ENCODE measurements at regions not wholly inside any gene's neighbourhood (a gene's known extent, or its start where the extent isn't known, plus 50 kb on each side); places are given as distances from the start of the nearest gene placed in this dataset.

DNA sequence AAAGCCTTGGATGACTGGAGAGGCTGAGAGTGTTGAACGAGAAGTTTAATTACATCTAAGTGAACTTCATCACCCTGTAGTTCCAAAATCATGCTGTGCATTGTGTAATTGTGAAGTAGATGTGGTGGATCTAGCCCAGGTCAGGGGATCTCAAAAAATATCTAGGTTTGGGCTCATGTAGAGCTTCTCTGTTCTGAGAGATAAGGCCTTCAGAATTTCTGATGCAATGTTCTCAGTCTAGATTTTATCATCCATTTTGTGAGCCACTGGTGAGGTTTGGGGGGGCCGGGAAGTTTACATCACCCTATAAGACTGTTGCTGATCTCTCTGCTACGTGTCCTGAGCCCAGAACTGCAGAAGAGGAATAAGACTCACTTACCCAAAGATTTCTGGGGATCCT, 719.4 kb downstream of the SOCS6 start:
- H3K4me3 ChIP-seq (ENCODE audit: low read depth, low read length): no peak overlapping the region
- TF ChIP-seq CTCF (IDR thresholded peaks at IDR 0.05; ENCODE audit: low read depth, low read length, missing control alignments): no peak
- no peak for DNase-seq (ENCODE audit: low read depth)

DNA sequence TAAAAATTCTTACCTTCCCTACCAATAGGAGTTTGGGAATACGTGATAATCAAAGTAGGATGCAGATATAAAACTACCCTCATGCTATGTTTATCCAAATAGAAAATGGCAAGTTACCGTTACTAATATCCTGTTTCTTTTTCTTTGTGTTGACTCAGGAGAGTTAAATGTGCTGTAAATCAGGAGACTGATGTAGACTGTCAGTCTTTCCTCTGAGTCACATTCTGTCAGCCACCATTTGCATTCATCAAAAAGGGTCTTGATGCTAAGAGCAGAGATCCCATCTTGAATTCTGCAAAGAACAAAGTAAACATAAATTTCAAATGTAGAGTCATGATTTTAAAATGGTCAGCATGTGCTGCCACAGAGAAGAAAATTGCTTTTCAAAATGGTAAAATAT, 712.8 kb downstream of the SOCS6 start:
- no peak overlapping the region for H3K4me3 ChIP-seq (ENCODE audit: low read depth, low read length)
- no peak for TF ChIP-seq CTCF (IDR thresholded peaks at IDR 0.05; ENCODE audit: low read depth, low read length, missing control alignments)
- DNase-seq (ENCODE audit: low read depth): no peak

DNA sequence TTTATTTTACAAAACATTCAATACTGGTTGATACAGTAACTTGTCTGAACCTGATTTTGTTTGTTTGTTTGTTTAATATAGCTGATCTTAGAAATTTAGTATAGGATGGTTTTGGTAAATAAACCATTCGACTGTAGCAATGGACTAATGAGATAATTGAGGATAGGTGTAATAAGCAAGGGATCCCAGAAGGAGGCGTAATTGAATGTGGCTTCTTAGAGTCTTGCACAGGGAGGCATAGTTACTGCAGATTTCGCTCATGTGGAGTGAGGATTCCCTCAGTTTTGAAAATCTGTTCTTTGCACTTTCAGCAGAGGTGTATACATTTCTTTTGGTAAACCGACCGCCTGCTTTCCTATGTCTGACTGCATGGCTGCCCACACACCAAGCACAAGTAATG, 709.6 kb downstream of the SOCS6 start:
- H3K4me3 ChIP-seq (ENCODE audit: low read depth, low read length): no peak overlapping the region
- DNase-seq (ENCODE audit: low read depth): no peak
- no peak for TF ChIP-seq CTCF (IDR thresholded peaks at IDR 0.05; ENCODE audit: low read depth, low read length, missing control alignments)

- DNase-seq (ENCODE audit: low read depth): no peak
- no peak for TF ChIP-seq CTCF (IDR thresholded peaks at IDR 0.05; ENCODE audit: low read depth, low read length, missing control alignments)
Observed at GRCh38 chr18:70994116-70994515, 705.3 kb downstream of the SOCS6 start.

DNA sequence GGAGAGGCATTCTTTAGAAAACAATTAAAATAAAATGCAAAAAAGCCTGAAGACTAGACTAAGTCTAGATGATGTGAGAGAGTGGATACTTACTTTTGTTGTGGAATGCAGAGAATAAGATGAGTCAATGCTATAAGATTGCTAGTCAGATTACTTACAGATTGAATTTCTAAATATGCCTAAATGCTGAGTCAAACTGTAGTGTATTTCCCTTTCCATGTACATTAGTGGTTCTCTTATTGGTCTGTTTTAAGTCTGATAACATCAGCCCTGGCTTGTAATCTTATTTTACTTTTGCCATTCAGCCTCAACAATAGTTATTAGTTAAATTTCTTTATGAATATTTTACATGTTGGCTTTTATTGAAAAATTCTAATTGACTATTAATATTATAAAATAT, 702.7 kb downstream of the SOCS6 start:
- no peak overlapping the region for H3K4me3 ChIP-seq (ENCODE audit: low read depth, low read length)
- no peak for DNase-seq (ENCODE audit: low read depth)
- no peak for TF ChIP-seq CTCF (IDR thresholded peaks at IDR 0.05; ENCODE audit: low read depth, low read length, missing control alignments)

More at GRCh38 chr18:70994116-70994515, 705.3 kb downstream of the SOCS6 start:
- no peak overlapping the region for H3K4me3 ChIP-seq (ENCODE audit: low read depth, low read length)

GRCh38 chr18:70985948-70986347, 697.1 kb downstream of the SOCS6 start:
- no peak for DNase-seq (ENCODE audit: low read depth)
- no peak for TF ChIP-seq CTCF (IDR thresholded peaks at IDR 0.05; ENCODE audit: low read depth, low read length, missing control alignments)
- H3K4me3 ChIP-seq (ENCODE audit: low read depth, low read length): no peak overlapping the region

- no peak for TF ChIP-seq CTCF (IDR thresholded peaks at IDR 0.05; ENCODE audit: low read depth, low read length, missing control alignments)
- no peak for DNase-seq (ENCODE audit: low read depth)
- no peak overlapping the region for H3K4me3 ChIP-seq (ENCODE audit: low read depth, low read length)
Observed at GRCh38 chr18:70982292-70982691, 693.4 kb downstream of the SOCS6 start.
